PC-9 (cell line): ENCODE measurements at regions not wholly inside any gene's neighbourhood (a gene's known extent, or its start where the extent isn't known, plus 50 kb on each side); places are given as distances from the start of the nearest gene placed in this dataset.

Source experiments
- EZH2 ChIP-seq: fragments of 200-600 bp; sonication (generic); IDR thresholded peaks from 2 replicates; pipeline ENCODE4 v1.8.0; 2017; ENCODE audit warnings: antibody characterized with exemption, low read depth
- TF ChIP-seq, protein P1 (sequence below): fragments of 200-600 bp; sonication (generic); conservative IDR thresholded peaks from 2 replicates; pipeline ENCODE4 v1.6.1; 2017; ENCODE audit warnings: mixed run types, antibody characterized with exemption, mild to moderate bottlenecking, moderate library complexity

DNA sequence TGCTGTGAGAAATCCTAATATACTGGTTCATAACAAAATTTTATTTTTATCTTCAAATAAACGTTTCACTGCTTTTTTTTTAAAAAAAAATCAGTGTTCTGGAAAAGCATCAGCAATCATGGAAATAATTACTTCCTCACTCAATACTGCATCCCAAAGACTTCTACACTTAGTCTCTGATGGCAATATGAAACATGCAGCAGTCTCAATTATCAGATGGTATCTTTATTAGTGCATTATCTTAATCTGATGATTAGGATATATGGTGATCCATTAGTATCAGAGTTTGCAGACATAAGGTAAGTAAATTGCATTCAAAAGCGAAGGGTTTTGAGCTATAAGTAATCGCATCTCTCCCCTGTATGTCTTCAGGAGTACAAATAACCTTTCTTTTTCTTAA lies 218.3 kb upstream of the EDNRB start:
- no peak for TF ChIP-seq EZH2
- TF ChIP-seq, protein P1, sequence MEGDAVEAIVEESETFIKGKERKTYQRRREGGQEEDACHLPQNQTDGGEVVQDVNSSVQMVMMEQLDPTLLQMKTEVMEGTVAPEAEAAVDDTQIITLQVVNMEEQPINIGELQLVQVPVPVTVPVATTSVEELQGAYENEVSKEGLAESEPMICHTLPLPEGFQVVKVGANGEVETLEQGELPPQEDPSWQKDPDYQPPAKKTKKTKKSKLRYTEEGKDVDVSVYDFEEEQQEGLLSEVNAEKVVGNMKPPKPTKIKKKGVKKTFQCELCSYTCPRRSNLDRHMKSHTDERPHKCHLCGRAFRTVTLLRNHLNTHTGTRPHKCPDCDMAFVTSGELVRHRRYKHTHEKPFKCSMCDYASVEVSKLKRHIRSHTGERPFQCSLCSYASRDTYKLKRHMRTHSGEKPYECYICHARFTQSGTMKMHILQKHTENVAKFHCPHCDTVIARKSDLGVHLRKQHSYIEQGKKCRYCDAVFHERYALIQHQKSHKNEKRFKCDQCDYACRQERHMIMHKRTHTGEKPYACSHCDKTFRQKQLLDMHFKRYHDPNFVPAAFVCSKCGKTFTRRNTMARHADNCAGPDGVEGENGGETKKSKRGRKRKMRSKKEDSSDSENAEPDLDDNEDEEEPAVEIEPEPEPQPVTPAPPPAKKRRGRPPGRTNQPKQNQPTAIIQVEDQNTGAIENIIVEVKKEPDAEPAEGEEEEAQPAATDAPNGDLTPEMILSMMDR: no peak
